SK-MEL-5 (cell line): ENCODE measurements at regions not wholly inside any gene's neighbourhood (a gene's known extent, or its start where the extent isn't known, plus 50 kb on each side); places are given as distances from the start of the nearest gene placed in this dataset.

ENCODE experiments used
- DNase-seq: peaks from one replicate; pipeline ENCODE4 v3.0.0-alpha.2; 2016; ENCODE audit warnings: low read depth, low spot score
- in situ Hi-C: cut with HindIII; loops from 2 replicates; pipeline ENCODE4 v1.10.0; 2016; ENCODE audit warnings: low sequenced_read_pairs, high pct_unique_total_duplicates, low pct_unique_long_range_greater_than_20kb

DNA sequence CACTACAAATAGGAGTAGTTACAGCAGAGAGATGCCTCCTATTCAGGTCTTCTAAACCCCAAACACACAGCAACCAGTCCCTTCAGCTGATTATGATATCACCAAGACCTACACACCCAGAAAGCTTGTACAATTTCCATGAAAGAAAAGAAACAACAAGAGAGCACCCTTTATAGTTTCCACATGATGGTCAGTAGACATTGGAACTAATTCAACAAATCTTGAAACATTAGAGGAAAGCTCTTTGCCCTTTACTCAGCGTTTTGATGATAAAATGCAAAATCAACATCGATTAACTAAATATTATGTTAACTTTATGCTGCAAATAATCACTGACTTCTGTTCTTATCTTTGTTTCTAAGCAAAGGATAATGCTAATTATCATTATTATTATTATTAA lies 393.6 kb upstream of the ID2 start:
- in situ Hi-C loops, result no loop called here
- no peak for DNase-seq

DNA sequence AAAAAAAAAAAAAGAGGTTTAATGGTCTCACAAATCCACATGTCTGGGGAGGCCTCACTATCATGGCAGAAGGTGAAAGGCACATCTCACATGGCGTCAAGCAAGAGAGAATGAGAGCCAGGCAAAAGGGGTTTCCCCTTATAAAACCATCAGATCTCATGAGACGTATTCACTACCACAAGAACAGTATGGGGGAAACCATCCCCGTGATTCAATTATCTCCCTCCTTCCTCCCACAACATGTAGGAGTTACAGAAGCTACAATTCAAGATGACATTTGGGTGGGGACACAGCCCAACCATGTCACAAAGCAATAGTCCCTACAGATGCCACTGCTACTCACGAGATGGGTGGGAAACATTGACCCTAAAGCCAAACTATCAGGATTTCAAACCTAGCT lies 392.7 kb upstream of the ID2 start:
- DNase-seq, result no peak
- in situ Hi-C loops, result no loop called here

- in situ Hi-C loops, result no loop called here
- no peak for DNase-seq
These were observed 391.0 kb upstream of the ID2 start for GRCh38 chr2:8290771-8291352.

- no peak for DNase-seq
- in situ Hi-C loops, result no loop called here
These were observed 385.6 kb upstream of the ID2 start for GRCh38 chr2:8296306-8296705.

- no peak for DNase-seq
- in situ Hi-C loops, result no loop called here
These were observed 384.3 kb upstream of the ID2 start for GRCh38 chr2:8297376-8298231.

DNA sequence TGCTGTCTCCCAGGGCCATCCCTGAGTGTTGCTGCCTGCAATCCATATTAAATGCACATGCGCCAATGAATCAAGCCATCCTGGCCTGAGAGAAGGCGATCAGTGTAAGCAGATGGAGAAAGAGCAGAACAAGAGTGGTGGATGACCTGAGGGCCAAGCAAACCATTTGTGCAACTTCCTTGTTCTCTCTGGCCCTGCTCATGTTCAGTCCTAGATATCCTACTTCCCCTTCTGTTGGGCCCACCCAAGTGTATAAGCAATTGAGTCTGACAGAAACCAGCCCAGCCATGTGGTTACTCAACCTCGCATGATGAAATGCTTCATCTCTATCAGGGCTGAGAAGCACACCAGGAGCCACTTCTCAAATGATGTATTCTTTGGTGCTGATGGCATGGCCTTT lies 383.1 kb upstream of the ID2 start:
- in situ Hi-C loops, result no loop called here
- no peak for DNase-seq

DNA sequence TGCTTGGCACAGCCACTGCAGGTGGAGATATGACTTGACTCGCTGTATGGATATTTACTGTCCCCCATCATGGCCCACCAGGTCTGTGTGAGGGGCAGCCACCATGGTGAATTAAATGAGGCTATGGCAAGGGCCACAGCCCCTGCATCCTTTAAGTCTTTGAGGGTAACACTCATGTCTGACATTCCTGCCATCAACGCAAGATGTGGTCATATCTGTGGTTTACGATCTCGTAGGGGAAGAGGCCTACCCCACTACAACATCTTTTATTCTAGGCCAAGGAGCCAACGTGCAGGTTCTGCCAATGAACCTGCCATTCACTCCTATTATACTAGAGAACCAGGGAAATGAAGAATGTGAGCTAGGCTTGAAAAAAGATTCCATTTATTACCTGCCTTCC lies 381.6 kb upstream of the ID2 start:
- no peak for DNase-seq
- in situ Hi-C loops, result no loop called here

- DNase-seq, result no peak
These were observed 381.0 kb upstream of the ID2 start for GRCh38 chr2:8300905-8301304.

GRCh38 chr2:8303322-8303832 lies 378.5 kb upstream of the ID2 start:
- in situ Hi-C loops, result no loop called here

More at GRCh38 chr2:8300905-8301304, 381.0 kb upstream of the ID2 start:
- in situ Hi-C loops, result no loop called here

GRCh38 chr2:8304821-8305766 lies 376.8 kb upstream of the ID2 start:
- in situ Hi-C loops, result no loop called here

More at GRCh38 chr2:8303322-8303832, 378.5 kb upstream of the ID2 start:
- DNase-seq, result no peak

GRCh38 chr2:8306530-8307351 lies 375.1 kb upstream of the ID2 start:
- no peak for DNase-seq
- in situ Hi-C loops, result no loop called here

More at GRCh38 chr2:8304821-8305766, 376.8 kb upstream of the ID2 start:
- DNase-seq, result no peak

DNA sequence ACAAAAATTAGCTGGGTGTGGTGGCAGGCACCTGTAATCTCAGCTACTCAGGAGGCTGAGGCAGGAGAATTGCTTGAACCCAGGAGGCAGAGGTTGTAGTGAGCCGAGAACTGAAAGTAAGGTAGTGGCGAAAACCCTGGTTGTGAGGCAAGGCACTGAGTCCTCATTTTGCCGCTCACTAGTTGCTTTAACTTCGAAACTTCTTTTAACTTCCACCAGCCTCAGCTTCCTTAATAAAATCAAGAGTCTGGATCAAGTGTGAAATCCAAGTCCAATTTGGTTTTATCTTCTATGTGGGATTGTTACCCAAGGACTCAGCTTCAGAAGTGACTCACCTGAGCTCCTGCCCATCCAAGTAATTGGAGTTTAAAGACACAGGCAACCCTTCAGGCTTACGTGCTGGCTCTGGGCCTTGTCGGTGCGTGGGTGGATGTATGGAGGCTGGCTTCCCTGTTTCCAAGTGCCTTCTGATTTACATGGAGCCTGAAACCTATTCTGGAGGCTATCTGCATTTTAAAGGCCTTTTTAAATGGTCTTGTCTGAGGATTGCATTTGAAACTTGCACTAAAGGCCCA lies 374.2 kb upstream of the ID2 start:
- in situ Hi-C loops, result no loop called here
- no peak for DNase-seq

DNA sequence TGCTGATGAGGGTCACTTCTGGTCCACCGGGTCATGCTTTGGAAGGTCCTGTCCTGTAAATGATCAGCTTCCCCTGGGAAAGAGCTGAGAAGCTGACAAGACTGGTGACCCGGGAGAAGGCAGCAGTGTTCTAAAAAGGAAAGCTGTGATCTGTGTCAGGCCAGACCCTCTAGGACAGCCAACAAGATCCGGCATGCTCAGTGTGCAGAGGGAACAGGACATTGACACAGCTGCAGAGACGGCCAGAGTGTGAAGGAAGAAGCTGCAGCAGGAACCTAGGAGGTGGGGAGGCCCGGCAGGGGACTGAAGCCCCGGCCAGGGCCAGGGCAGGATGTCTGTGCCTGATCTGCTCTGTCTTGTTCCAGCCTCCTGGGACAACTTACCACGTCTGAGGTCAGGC lies 372.7 kb upstream of the ID2 start:
- DNase-seq, result no peak
- in situ Hi-C loops, result no loop called here

GRCh38 chr2:8310557-8311455 lies 371.1 kb upstream of the ID2 start:
- in situ Hi-C loops, result no loop called here
- DNase-seq, result no peak

- no peak for DNase-seq
- in situ Hi-C loops, result no loop called here
These were observed 369.6 kb upstream of the ID2 start for GRCh38 chr2:8312221-8312620.
